Heart right ventricle (tissue), 16 donors: ENCODE measurements at regions not wholly inside any gene's neighbourhood (a gene's known extent, or its start where the extent isn't known, plus 50 kb on each side); places are given as distances from the start of the nearest gene placed in this dataset.

ENCODE experiments used
- ATAC-seq, 8 donors: fragments of 200-7000 bp; cut with Tn5 transposase; one replicate each; pipeline ENCODE4 v1.9.1; 2020; ENCODE audit warnings: mild to moderate bottlenecking in 8 of 8, moderate library complexity in 8 of 8, moderate number of reproducible peaks in 1 of 8
- DNase-seq, 2 donors: peaks; one replicate each; pipeline ENCODE4 v3.0.0-alpha.2; 2020
- H3K27ac ChIP-seq, 10 donors: fragments of 200-600 bp; sonication (generic) in 2 of 10; one replicate each; pipeline versions ENCODE4 v1.5.0 to v1.8.0; 2020 to 2022; ENCODE audit warnings: mild to moderate bottlenecking in 3 of 10
- H3K27me3 ChIP-seq, 7 donors: fragments of 200-600 bp; one replicate each; pipeline ENCODE4 v1.8.0; 2021 to 2022; ENCODE audit warnings: mild to moderate bottlenecking in 2 of 7
- H3K36me3 ChIP-seq, 9 donors: fragments of 200-600 bp; sonication (generic) in 1 of 9; one replicate each; pipeline versions ENCODE4 v1.5.0 to v1.8.0; 2020 to 2022; ENCODE audit warnings: mild to moderate bottlenecking in 2 of 9
- H3K4me1 ChIP-seq, 9 donors: fragments of 200-600 bp; sonication (generic) in 1 of 9; one replicate each; pipeline versions ENCODE4 v1.5.0 to v1.8.0; 2020 to 2022; ENCODE audit warnings: mild to moderate bottlenecking in 4 of 9
- H3K4me3 ChIP-seq, 10 donors: fragments of 200-600 bp; sonication (generic) in 2 of 10; one replicate each; pipeline versions ENCODE4 v1.5.0 to v1.8.0; 2020 to 2022; ENCODE audit warnings: mild to moderate bottlenecking in 7 of 10, moderate library complexity in 2 of 10
- H3K9me3 ChIP-seq, 11 donors: fragments of 200-600 bp in 10 of 11; sonication (generic) in 2 of 11; one replicate each; pipeline versions ENCODE4 v1.5.0 to v1.8.0; 2013 to 2022; ENCODE audit warnings: mild to moderate bottlenecking in 2 of 11, control low read depth in 1 of 11, moderate library complexity in 1 of 11
- CTCF ChIP-seq, 9 donors: fragments of 200-600 bp; sonication (generic) in 2 of 9; IDR thresholded peaks; one replicate each; pipeline versions ENCODE4 v1.5.0 to v1.8.0; 2021 to 2022; ENCODE audit warnings: antibody characterized with exemption in 9 of 9, mild to moderate bottlenecking in 5 of 9, moderate library complexity in 1 of 9
- WGBS, 2 donors: extraction: QIAGEN DNeasy Blood & Tissue Kit; methylation state at CpG; one replicate each; pipeline ENCODE4 v1.1.7; 2013; ENCODE audit warnings: inconsistent platforms in 1 of 2; 5-methylcytosine and 5-hydroxymethylcytosine counted together
- intact Hi-C, 10 donors: fragments of 100-400 bp; cut with DNase I; formaldehyde crosslinking; loops; one replicate each; pipeline versions ENCODE4 v1.11.1 to v1.14.2; 2022
- donor health status: Arrhythmogenic right ventricular cardiomyopathy.
- donor health status: ischemic (EF 13 %, LVEDD 7.1; RV severe dilation, severe dysfunction).
- donor health status: healthy with polysubstance abuse.
- donor health status: DM: no; HTN: yes; CAD: no.
- donor health status: DM: no; HTN: no; CAD: no.
- donor health status: ischemic (EF 25% LVEDD 6.9; RV normal size, moderate dysfunction).
- donor health status: ischemic (EF 25% LVEDD 5.7; RV mildly dilated, moderate dysfunction).
- donor health status: healthy.
- donor health status: DM: yes; HTN: yes; CAD: no.
- donor health status: Ischemic cardiomyopathy.
- donor health status: ischemic (EF 35%, LVEDD 5.7; RV mildly dilated, moderate dysfunction).
- donor health status: nonischemic (EF 11% LVEDD 7.7; RV severe dilation, severe dysfunction).
- donor health status: DM: yes; HTN: yes; CAD: no.
- donor health status: PGD.
- donor health status: ischemic (EF 29% LVEDD 5.4; RV normal size, mild dysfunction).
- donor health status: nonischemic (EF 23%, LVEDD 6.1; RV moderate dilation, normal function).

DNA sequence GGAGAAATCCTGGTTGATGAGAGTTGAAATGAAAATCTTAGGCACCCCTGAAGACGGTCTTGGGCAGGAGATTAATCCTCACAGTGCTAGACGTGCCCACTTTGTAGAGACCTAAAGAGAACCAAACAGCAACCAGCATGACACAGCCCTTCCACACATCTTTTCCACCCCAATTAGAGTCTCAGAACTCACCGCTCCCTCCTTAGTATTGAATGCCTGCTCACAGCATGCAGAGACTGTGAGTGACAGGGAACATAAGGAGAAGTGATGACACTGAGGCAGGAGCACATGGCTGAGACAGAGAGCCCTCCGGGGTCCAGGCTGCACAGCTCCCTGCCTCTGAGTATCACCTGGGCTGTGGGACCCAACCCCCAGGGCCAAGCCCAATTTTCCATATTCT, 367.6 kb downstream of the EIPR1 start:
- DNase-seq (no peak), ATAC-seq (no peak)
- Histone ChIP-seq H3K27me3 (peaks cover 0 to 42% (median 24%) of the 10 kb centered on the region in 7 donors), H3K4me3 (no peak overlapping the region), H3K27ac (no peak overlapping the region), H3K4me1 (no peaks in the 10 kb centered on the region), H3K36me3 (no peaks in the 10 kb centered on the region), H3K9me3 (peaks cover 0 to 34% (median 15%) of the 10 kb centered on the region in 11 donors)
- WGBS, 2 donors = 71 to 77% methylated on average over 4 of the region's 4 CpGs
- intact Hi-C loops = loop anchor here in 1 of 10 donors (10.0 kb wide), 1 partner anchor 285 kb away; no protein-coding TSS in a partner anchor
- TF ChIP-seq CTCF (IDR thresholded peaks at IDR 0.05) = no peak

- intact Hi-C loops = loop anchor here in 1 of 10 donors (10.0 kb wide), 1 partner anchor 295 kb away; no protein-coding TSS in a partner anchor
- 77 to 81% methylated on average over 7 of the region's 7 CpGs for WGBS, 2 donors
- Histone ChIP-seq H3K27ac (no peak overlapping the region), H3K36me3 (no peaks in the 10 kb centered on the region), H3K9me3 (peaks cover 0 to 29% (median 15%) of the 10 kb centered on the region in 11 donors), H3K27me3 (peaks cover 0 to 42% (median 24%) of the 10 kb centered on the region in 7 donors), H3K4me1 (no peaks in the 10 kb centered on the region), H3K4me3 (no peak overlapping the region)
- ATAC-seq = no peak
- no peak for DNase-seq
- no peak for TF ChIP-seq CTCF (IDR thresholded peaks at IDR 0.05)
These were observed 368.1 kb downstream of the EIPR1 start for GRCh38 chr2:3009483-3009882.

GRCh38 chr2:3009005-3009404, 368.6 kb downstream of the EIPR1 start:
- no peak for TF ChIP-seq CTCF (IDR thresholded peaks at IDR 0.05)
- H3K9me3 ChIP-seq = peaks cover 0 to 24% (median 15%) of the 10 kb centered on the region in 11 donors
- H3K27me3 ChIP-seq = peaks cover 0 to 42% (median 24%) of the 10 kb centered on the region in 7 donors
- 52 to 55% methylated on average over 8 of the region's 8 CpGs for WGBS, 2 donors
- H3K27ac ChIP-seq = no peak overlapping the region
- no peaks in the 10 kb centered on the region for H3K4me1 ChIP-seq
- intact Hi-C loops = loop anchor here in 1 of 10 donors (10.0 kb wide), 1 partner anchor 296 kb away; no protein-coding TSS in a partner anchor
- DNase-seq (no peak), ATAC-seq (no peak)
- H3K4me3 ChIP-seq = no peak overlapping the region
- H3K36me3 ChIP-seq = no peaks in the 10 kb centered on the region

- intact Hi-C loops = loop anchor here in 1 of 10 donors (10.0 kb wide), 1 partner anchor 296 kb away; no protein-coding TSS in a partner anchor
- Histone ChIP-seq H3K27me3 (peaks cover 0 to 42% (median 24%) of the 10 kb centered on the region in 7 donors), H3K9me3 (peaks cover 0 to 20% (median 10%) of the 10 kb centered on the region in 11 donors), H3K4me3 (no peak overlapping the region), H3K27ac (no peak overlapping the region), H3K4me1 (no peaks in the 10 kb centered on the region), H3K36me3 (no peaks in the 10 kb centered on the region)
- DNase-seq = no peak
- no peak for TF ChIP-seq CTCF (IDR thresholded peaks at IDR 0.05)
- 42 to 49% methylated on average over 4 of the region's 4 CpGs for WGBS, 2 donors
- no peak for ATAC-seq
These were observed 369.1 kb downstream of the EIPR1 start for GRCh38 chr2:3008561-3008960.
